H4 (cell line): ENCODE measurements at regions not wholly inside any gene's neighbourhood (a gene's known extent, or its start where the extent isn't known, plus 50 kb on each side); places are given as distances from the start of the nearest gene placed in this dataset.
A peak's percentile ranks its signal among the peaks of the same experiment; 100 is the strongest.
"Not testable (repeated sequence)": the region's sequence is repeated elsewhere in the genome, so short reads cannot be mapped to it uniquely, and the experiment has no call there.

ENCODE experiments used
- DNase-seq: peaks from one replicate; pipeline ENCODE4 v3.0.0-alpha.2; 2015; ENCODE audit warnings: low spot score

DNA sequence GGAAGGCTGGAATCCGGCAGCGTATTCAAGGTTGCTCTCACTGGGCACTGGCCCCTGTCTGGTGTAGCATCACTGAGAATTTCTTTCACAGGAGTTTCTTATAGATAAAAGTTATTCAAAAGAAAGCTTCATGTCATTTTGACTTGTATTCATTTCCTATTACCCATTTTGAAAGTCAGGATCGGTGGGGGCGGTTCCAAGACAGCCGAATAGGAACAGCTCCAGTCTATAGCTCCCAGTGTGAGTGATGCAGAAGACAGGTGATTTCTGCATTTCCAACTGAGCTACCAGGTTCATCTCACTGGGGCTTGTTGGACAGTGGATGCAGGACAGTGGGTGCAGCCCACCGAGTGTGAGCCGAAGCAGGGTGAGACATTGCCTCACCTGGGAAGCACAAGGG is 51.5 kb upstream of the CDC42EP3 start:
- not testable (repeated sequence) for DNase-seq

DNA sequence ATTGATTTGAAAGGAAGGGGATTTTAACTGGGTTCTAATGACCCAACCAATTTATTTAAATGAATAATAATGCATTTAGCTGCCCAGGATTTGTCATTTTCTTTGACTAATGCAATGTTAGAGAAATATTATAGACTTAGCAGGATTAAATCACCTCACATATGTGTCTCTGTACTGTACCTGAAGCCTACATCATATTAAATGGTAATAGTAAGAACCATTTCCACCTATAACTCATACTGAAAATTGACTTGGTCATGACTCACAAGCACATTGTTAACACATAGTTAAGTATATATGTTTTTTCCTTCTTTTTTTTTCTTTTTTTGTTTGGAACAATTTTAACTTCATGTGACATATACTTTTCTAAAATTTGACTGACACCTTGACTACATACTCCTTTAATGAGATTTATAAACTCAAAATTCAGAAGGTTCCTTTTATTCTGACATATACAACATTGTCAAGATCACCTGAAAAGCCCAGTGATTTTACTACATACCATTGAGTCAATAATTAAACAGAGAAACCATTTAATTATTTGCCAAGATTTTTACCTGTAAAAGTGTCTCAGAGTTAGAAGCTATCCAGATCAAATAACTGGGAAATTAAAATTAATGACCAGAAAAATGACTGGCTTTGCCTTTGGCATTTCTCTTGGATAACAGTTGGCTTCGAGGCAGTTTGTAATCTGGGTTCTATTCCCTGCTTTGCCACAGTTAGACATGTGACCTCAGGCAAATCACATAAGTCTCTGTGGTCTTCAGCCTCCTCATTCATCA is 58.8 kb upstream of the CDC42EP3 start:
- no peak for DNase-seq

DNA sequence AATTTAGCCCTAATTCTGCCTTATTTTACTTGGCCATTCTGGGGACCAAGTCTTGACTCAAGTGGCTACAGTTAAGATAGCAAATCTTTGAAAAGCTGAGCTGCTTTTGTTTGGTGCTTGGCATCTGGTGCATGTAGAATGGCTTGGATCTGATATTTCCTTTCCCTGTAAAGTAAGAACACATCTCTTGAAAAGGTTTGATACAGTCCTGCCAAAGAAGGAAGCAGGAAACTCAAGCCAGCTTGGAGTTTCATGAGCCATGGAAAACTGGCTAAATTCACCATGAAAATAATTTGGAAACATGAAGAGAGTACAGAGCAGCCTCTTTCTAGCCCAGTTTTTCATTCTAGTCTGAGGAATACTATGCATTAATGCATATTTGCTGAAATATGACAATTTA is 61.0 kb upstream of the CDC42EP3 start:
- not testable (repeated sequence) for DNase-seq

DNA sequence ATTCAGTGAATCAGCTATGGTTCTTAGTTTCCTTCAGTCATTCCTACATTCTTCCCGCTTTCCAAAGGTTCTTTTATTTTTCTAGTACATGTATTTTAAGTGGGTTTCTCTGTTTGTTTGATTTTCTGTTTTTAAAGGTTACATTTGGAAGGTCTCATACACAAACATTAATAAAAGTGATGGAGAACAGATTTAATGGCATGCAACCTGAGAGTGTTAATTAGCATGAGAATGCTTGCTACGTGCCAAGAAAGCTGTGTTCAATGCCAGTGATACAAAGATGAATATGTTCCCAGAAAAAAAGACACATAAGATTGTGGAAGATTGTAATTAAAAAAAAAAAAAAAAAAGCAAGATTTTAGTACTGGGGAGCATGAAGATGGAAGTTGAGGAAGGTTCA is 61.8 kb upstream of the CDC42EP3 start:
- DNase-seq = no peak

DNA sequence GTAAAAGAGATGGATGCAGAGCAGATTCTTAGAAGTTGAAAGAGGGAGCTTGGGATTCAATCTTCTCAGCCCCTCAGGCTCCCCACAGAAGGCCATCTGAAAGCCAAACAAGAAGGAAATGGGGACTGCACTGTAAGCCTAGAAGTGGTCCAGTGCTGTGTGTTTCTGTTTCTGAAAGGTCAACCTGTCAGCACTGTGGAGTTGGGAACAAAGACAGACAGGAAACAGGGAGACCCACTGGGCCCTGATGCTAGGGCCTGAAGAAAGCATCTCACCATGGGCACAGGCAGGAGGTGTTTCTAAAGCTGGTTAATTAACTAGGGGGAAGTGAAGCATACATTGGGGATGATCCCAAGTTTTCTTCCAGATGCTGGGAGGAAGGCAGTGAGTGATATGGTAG is 62.5 kb upstream of the CDC42EP3 start:
- not testable (repeated sequence) for DNase-seq

DNA sequence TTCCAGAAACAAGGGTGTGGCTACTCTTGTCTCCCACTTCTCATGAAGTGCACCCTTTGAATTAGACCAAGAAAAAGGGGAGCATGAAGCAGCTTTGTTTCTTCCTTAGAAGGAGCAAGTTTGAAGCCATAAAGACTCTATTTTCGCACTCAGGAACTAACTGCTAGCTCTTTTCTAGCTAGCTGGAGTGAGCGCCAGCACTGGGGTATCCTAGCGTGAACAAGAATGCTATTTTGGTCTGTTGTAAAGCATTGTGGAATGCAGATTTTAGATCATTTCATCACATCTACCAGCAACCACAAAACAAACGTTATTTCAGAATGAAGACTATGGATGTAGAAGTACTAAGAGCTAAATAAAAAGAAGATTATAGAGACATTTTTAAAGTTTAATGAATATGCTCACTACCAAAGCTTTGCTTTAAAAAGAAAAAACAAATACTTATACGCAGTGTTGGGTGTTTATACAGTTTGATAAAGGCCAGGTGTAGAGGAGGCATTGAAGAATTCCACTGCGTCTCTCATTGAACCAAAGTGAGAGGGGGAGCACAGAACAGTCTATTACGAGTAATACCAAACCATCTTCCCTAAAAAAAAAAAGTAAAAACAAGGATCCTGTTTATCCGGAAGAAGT is 63.6 kb upstream of the CDC42EP3 start:
- DNase-seq = peak; percentile 1

DNA sequence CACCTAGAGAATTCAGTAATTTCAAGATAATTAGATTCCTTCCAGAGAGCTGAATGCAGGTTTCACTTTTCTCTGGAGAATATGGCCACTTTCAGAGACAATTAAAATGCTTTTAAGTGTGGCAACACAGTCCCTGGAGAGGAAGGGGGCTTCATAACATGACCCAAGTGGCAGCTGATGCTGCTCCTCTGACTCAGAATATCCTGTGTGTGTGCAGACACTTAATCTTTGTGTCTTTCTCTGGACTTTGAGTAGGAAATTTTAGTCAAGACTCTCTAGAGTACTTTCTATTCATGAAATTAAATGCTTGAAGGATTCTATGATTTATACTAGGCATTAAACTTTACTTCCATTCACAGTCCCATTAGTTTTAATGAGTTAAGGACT is 64.1 kb upstream of the CDC42EP3 start:
- DNase-seq = not testable (repeated sequence)

DNA sequence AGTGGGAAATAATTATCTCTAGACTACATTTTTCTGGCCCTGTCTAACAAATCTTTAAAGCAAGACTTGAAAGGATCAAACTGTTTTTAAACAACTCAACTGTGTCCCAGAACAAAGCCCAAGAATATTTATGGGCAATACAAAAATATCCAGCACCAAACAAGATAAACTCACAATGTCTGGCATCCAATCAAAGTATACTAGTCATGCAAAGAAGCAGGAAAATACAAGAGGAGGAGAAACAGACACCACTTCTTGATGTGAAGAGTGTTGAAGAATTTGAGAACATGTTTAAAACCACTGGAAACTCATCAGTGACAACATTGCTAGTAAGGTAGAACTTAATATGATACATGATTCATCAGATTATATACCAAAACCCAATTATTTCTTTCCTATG is 66.1 kb upstream of the CDC42EP3 start:
- DNase-seq = no peak

DNA sequence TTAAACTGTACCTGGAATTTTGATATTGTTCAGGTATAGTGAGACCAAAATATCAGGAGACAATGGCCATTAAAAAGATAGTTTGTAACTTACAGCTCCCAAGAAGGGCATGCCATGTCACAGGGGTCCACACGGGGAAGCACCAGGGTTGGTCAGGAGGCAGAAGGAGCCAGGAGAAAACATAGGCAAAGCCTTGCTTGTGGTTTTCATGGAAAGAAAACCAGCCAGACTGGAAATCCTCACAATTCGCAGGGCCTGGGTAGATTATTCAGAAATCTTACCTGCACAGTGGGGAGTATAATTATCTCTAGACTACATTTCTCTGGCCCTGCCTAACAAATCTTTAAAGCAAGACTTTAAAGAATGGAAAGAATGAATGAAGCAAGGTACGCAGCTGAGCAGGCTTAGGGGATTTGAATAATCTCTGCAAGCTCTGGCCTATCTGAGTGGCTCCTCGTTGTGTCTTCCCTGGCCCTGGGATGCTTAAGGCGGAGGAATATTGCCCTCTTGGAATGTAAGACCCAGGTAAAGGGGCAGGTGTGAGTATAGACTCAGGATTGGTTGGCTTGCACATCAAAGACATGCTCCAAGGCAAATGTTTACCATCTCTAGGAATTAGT is 66.9 kb upstream of the CDC42EP3 start:
- DNase-seq = no peak

DNA sequence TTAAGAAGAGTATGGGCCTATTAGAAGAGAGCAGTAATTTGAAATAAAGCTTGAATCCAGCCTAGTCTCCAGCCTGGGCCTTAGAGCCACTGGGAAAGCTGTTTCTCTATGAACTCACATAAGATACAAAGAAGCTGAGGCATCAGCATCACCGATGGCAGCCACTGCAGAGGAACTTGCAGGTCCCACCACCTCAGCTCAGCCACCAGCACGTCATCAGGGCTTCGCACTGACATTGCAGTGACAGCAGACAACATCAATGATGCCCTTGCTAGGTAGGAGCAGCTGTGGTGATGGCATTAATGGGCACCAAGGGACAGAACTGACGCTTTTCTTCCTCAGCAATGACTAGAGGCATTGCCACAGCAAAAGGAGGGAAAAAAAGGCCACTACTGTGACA is 67.7 kb upstream of the CDC42EP3 start:
- no peak for DNase-seq

DNA sequence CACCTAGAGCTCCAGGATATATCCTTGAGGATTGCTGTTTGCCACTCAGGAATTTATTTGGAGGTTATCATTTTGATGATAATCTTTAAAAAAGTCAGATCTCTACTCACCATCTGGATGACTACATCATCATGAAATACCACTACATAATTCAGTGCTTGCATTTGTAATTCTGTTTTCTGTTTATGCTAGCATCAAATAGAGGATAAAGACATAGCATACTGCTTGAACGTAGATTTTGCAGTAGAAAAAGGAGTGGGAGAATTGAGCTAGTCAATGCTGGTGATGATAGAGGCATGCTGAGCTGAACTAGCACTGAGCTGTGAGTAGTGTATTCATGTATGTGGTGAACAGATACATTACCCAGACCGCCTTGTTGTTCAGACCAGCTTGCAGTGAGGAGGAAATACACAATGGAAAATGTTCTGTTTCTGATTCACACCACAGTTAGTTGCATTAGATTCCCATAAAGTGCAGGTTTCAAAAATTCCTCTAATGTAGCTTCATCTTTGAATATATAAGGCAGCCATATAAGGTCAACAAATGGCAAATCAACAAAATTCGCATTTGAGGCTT is 68.8 kb upstream of the CDC42EP3 start:
- DNase-seq = no peak

DNA sequence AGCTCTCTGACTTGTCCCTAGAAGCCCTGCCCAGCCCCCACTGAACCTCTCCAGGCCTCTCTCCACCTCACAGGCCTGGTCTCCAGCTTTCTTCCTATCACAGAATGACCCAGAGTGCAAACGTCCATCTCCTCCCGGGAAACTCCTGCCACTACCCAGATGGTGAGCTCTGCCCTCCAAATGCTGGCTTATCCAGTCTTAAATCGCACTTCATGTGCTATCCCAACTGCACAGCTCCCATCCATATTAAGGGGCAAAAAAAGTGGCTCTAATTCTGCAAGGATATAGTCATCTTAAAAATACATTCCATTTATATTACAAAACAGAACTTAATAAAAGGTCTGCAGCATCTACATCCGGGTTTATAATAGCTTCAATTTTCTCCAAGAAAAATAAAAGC is 70.8 kb upstream of the CDC42EP3 start:
- DNase-seq = no peak

DNA sequence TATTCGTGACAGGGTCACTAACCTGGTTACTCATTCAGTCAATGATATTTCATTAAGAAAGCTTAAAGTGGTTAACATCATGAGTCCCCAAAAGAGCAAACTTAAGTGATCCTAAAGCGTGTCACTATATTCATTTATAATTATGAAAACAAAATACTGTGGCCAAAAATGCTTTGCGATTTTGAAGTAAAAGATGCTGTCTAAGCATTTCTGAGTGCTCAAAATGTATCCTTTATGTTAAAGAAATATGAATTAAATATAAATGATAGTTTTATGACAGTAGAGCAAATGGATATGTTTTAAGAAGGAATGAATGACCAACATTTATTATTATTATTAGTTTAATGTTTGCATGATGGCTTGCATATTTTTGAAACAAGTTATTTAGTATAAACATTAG is 72.6 kb upstream of the CDC42EP3 start:
- no peak for DNase-seq

DNA sequence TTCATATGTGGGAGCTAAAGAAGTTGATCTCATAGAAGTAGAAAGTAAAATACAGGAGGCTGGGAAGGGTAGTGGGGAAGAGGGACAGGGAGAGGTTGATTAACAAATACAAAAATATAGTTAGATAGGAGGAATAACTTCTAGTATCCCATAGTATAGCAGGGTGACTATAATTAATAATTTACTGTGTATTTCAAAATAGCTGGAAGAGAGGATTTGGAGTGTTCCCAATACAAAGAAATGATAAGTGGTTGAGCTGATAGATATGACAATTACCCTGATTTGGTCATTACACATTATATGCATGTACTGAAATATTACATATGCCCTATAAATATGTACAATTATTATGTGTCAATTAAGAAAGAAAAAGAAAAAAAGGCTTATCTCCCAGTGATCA is 73.5 kb upstream of the CDC42EP3 start:
- DNase-seq = not testable (repeated sequence)

DNA sequence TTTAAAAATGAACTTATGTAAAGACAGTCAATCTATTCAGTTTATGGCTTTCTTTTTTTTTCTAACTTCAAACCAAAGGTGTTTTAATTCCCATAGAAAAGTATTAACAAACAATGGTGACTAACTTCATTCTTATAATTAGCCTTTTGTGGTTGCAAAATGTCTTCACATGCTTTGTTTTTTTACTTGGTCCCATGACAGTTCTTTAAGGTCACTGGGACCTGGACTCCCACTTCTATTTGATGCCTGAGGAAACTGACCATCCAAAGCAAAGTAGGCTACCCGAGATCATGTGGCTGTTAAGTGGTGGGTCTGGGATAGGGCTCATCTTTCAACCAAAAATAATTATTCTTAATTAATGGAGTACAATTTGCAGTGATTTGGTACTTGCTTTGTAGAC is 74.6 kb upstream of the CDC42EP3 start:
- DNase-seq = not testable (repeated sequence)

DNA sequence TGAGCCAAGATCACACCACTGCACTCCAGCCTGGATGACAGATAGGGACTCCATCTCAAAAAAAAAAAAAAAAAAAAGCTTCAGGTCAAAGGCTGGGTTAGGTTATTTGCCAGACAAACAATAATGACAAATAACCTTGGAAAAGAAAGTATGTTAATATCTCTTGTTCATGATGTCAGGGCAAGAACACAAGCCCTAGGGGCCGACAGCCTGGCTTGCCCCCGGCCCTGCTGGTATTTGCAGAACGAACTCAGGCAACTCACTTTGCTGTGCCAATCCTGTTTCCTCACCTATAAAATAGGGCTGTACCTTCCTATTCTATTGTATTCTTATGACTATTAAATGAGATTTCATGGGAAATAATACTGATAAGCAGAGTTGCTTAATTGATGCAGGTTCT is 75.4 kb upstream of the CDC42EP3 start:
- no peak for DNase-seq

DNA sequence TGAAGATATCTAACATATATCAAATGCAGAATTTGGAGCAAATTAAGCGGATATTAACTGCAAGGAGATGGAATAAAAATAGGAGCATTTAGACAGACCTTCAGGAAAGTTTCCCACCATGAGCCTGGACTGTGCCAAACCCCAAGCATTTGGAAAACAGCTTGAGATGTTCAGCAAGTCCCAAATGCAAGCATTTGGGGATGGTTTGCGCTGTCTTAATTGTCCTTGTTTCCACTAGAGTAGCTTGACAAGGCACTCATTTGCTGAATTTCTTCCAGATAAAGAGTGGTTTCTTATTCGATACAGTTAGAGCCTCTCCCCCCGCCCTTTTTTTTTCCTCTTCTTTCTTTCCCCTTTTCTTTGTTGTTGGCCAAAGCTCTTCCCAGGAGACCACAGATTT is 77.1 kb upstream of the CDC42EP3 start:
- DNase-seq = no peak

DNA sequence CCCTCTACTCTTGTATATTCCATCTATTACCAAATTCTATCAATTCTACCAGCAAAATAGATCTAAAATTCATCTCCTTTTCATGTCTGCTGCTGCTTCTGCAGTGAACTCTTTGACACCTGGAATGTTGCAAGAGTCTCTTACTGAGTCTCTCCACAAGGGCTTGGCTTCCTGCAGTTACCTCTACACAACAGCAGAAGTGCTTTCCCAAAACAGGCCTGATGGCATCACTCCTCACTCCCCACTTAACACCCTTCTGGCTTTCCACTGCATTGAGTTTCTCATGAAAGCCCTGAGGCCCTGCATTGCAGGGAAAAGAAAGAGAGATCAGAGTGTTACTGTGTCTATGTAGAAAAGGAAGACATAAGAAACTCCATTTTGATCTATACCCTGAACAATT is 78.8 kb upstream of the CDC42EP3 start:
- DNase-seq = not testable (repeated sequence)

DNA sequence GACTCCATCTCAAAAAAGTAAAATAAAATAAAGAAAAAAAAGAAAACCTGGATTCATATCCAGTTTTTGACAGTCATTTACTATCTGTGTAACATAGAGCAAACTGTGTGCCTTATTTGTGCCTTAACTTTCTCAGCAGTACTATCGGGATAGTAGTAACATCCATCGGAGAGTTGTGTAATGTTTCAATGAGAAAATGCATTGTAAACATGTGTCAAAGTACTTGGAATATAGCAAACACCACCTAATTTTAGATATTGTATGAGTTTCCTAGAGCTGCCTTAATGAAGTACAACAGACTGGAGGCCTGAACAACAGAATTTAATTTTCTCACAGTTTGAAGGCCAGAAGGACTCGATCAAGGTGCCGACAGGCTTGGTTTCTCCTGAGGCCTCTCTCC is 81.3 kb upstream of the CDC42EP3 start:
- DNase-seq = no peak

DNA sequence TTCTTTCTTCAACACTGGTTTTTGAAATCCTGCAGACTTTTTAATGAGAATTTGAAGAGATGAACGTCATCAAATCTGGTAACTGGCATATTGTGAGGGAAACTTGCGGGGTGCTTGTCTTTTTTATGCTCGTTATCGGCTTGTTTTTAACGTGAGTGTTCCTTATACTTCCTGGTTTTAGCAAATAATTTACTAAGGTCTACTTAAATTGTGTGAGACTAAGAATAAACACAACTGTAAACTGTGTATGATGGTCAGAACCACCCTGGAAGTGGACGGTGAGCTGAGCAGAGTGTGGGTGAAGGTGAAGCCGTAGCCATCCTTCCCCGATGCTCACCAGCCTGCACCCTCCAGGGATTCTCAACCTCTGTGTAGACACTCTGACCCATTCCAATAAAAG is 82.3 kb upstream of the CDC42EP3 start:
- no peak for DNase-seq

DNA sequence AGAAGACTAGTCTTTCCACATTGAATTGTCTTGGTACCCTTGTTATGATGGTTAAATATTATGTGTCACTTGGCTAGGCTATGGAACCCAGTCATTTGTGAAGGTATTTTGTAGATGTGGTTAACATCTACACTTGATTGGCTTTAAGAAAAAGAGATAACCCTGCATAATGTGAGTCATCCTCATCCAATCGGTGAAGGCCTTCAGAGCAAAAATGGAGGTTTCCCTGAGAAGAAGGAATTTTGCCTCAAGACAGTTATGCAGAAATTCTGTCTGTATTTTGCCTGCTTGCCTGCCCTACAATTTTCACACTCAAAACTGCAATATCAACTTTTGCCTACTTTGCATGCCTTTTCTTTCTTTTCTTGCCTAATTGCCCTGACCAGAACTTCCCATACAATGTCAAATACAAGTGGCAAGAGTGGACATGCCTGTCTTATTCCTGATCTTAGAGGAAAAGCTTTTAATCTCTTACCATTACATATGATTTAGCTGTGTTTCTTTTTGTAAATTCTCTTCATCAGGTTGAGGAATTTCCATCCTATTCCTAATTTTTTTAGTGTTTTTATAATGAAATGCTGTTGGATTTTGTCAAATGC is 84.6 kb upstream of the CDC42EP3 start:
- DNase-seq = not testable (repeated sequence)

DNA sequence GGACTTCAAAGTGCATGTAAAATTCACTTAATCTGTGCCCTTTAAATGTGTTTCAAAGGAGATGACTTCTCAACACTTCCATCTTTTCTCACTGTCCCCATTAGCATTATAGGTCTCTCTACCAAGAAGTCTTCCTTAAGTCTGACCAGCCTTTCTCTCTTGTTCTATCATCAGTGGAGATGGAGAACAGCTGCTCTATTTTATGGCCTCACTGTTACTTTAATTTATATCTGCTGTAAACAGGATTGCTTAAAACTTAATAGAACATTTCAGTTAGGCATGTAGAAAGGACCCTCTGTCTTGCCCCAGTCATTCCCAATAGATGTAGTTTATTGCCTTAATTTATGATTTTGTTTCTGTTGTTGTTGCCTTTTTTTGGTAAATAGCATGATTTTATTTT is 86.0 kb upstream of the CDC42EP3 start:
- DNase-seq = not testable (repeated sequence)
